Astrocyte (in vitro differentiated cells and primary cell): ENCODE measurements at regions not wholly inside any gene's neighbourhood (a gene's known extent, or its start where the extent isn't known, plus 50 kb on each side); places are given as distances from the start of the nearest gene placed in this dataset.
"Not testable (repeated sequence)": the region's sequence is repeated elsewhere in the genome, so short reads cannot be mapped to it uniquely, and the experiment has no call there.

Experiments
- CTCF ChIP-seq: IDR thresholded peaks from 2 replicates; pipeline ENCODE4 v1.5.1; 2011; ENCODE audit warnings: low read depth, mild to moderate bottlenecking, inconsistent platforms, low read length, moderate library complexity; ENCODE audit not compliant: insufficient read depth
- EZH2 ChIP-seq: IDR thresholded peaks from 2 replicates; pipeline ENCODE4 v1.6.1; 2012; ENCODE audit warnings: mild to moderate bottlenecking, low read length, inconsistent platforms; ENCODE audit not compliant: insufficient read depth

- not testable (repeated sequence) for TF ChIP-seq CTCF, EZH2
Measured at GRCh38 chrX:106291779-106292390, 123.8 kb downstream of the PWWP3B start.
